DMS153 (cell line): ENCODE measurements at regions not wholly inside any gene's neighbourhood (a gene's known extent, or its start where the extent isn't known, plus 50 kb on each side); places are given as distances from the start of the nearest gene placed in this dataset.
"Not testable (repeated sequence)": the region's sequence is repeated elsewhere in the genome, so short reads cannot be mapped to it uniquely, and the experiment has no call there.

ENCODE experiments used
- DNase-seq: peaks from one replicate; lab custom pipeline; 2025; lab: John Stamatoyannopoulos, UW

GRCh38 chr6:86476311-86476710 lies 461.0 kb upstream of the HTR1E start:
- no peak for DNase-seq

- DNase-seq, result no peak
Measured at GRCh38 chr6:86474081-86474480, 463.2 kb upstream of the HTR1E start.

- no peak for DNase-seq
Measured at GRCh38 chr6:86471791-86472190, 465.5 kb upstream of the HTR1E start.

GRCh38 chr6:86459978-86460377 lies 477.4 kb upstream of the HTR1E start:
- DNase-seq, result no peak

DNA sequence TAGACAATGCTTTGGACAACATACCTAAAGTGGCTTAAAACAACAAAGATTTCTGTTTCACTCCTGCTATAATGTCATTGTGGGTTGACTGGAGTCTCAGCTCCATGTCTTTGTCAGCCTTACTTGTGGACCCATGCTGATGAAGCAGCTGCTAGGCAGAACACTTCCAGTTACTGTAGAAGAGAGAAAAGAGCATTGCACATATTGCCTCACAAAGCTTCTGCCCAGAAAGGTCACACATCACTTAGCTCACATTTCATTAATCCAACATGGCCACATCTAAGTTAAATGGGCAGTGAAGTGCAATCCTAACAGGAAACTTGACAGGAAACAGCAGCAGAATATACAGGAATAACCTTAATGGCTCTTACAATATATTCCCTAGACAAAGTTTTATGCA lies 480.5 kb upstream of the HTR1E start:
- DNase-seq, result no peak

DNA sequence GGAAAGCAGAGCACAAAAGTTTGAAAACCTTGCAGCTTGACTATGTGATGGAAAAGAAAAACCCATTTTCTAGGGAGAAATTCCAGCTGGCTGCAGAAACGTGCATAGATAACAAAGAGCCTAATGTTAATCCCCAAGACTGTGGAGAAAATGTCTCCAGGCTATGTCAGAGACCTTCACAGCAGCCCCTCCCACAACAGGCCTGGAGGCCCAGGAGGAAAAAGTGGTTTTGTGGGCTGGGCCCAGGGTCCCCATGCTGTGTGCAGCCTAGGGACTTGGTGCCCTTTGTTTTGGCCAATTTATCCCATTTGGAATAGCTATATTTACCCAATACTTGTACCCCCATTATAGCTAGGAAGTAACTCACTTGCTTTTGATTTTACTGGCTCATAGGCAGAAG lies 484.1 kb upstream of the HTR1E start:
- DNase-seq, result no peak

DNA sequence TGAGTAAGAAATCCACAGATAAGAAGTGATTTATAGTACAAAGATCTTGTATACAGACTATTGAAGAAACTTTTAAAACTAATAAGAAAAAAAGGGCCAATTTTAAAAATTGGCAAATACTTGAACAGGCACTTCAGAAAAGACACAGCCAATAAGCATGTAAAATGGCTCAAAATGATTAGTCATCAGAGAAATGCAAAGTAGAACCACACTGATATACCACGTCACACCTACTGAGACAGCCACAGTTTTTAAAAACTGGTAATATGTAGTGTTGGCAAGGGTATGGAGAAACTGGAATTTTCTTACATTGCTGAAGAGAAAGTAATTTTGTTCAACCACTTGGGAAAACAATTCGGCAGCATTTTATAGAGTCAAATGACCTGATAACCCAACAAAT lies 488.9 kb upstream of the HTR1E start:
- DNase-seq, result no peak

GRCh38 chr6:86440608-86441007 lies 496.7 kb upstream of the HTR1E start:
- DNase-seq, result no peak

DNA sequence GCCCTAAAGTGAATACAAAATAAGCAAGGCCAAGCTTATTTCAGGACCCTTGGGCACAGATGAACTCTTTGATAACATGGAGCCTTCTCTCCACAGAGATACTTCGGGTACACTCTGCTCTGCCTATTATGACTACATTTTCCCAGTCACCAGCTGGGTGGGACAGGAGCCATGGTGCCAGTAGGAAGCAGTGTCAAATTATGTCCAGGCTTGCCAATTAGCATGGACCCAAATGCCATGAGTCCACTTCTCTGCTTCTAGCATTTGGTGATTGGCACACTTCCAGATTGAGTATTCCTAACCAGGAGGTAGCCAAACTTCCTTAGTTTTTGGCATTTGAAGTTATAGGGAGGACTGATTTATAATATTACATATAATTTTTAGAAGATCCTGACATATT lies 513.8 kb upstream of the HTR1E start:
- no peak for DNase-seq

- no peak for DNase-seq
Measured at GRCh38 chr6:86412057-86412456, 525.3 kb upstream of the HTR1E start.

- no peak for DNase-seq
Measured at GRCh38 chr6:86407128-86407527, 530.2 kb upstream of the HTR1E start.

DNA sequence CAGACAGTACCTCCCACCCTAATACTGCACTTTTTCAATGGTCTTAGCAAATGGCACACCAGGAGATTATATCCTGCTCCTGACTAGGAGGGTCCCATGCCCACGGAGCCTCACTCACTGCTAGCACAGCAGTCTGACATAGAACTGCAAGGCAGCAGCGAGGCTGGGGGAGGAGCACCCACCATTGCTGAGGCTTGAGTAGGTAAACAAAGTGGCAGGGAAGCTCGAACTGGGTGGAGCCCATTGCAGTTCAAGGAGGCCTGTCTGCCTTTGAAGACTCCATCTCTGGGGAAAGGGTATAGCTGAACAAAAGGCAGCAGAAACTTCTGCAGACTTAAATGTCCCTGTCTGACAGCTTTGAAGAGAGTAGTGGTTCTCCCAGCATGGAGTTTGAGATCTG lies 544.5 kb upstream of the HTR1E start:
- DNase-seq, result not testable (repeated sequence)

GRCh38 chr6:86380571-86381125 lies 556.7 kb upstream of the HTR1E start:
- DNase-seq, result no peak

- DNase-seq, result no peak
Measured at GRCh38 chr6:86357877-86358276, 579.5 kb upstream of the HTR1E start.

DNA sequence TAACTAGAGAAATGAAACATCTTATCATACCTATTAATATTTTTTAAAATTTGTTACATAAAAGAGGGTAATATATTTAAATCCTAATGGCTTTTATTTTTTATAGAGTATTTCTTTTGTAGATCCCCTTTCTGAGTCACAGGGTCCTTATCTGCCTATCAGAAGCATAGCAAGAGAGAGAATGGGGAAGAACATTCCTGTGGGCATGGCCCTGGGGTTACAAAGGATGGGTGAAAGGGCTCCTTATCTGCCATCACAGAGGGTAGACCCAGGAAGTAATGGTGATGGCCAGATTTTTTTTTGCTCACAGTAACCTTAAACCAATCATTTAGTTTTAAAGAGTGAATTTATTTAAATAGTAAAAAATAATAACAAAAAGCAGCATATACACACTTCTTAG lies 582.1 kb upstream of the HTR1E start:
- no peak for DNase-seq

DNA sequence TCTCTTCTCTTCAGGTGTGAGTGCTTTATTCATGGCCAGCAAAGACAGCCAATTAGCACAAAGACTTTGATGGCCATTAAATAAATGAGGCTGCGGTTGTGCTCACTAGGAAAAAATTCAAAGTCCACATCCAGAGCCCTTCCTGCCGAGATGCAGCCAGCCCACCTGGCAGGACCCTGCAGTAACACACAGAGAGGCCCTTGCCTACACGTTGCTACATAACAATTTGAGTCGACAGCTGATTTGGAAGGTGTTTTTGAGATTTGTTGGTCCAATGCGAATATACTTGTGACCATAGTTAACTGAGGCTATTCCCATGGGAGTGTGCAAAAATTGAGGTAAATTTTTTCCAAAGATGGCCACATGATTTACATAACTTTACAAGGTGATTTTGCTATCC lies 605.4 kb upstream of the HTR1E start:
- no peak for DNase-seq

DNA sequence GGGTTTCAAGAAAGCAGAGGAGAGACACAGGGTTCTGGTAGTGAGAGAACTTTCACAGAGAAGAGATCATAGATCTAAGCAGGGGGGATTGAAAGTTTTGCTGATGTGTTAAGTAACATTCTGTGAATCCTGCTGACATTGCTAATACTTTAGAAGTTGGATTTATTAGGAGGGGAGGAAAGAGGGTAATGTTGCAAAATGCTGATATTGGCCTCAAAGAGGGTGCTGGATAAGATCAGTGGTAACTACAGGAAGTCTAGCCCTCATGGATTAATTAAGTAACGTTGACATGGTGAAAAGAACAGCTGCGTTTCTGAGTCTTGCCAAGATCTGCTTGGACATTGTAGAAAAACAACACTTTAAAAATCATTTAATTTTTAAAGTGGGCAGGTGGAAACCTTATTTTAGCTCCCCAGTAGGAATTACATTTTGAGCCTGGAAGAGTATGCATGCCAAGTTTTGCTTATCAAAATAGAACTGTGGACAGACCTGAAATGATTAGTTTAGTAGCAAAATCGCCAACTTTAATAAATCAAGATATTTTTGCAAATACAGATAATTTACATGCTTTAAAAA lies 606.0 kb upstream of the HTR1E start:
- DNase-seq, result no peak

DNA sequence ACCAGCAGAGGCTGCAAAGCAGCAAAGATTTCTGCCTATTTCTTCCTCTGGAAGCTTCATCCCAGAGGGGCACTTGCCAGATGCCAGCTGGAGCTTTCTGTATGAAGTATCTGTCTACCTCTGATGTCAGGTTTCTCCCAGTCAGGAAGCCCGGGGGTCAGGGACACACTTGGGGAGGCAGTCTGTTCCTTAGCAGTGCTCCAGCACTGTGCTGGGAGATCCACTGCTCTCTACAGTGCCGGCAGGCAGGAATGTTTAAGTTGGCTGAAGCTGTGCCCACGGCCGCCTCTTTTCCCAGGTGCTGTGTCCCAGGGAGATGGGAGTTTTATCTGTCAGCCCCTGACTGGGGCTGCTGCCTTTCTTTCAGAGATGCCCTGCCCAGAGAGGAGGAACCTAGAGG lies 631.1 kb upstream of the HTR1E start:
- no peak for DNase-seq

DNA sequence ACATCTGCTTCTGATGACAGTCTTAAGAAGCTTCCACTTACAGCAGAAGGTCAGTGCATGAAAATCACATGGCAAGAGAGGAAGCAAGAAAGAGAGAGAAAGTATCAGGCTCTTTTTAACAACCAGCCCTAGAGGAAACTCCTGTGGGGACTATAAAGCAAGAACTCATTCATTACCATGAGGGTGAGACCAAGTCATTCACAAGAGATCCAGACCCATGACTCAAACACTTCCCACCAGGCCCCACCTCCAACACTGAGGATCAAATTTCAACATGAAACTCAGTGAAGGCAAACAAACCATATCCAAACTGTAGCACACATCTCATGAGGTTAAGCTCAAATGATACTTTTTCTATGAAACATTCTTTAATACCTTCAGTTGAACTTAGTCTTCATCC lies 643.2 kb upstream of the SYNCRIP start:
- no peak for DNase-seq

- DNase-seq, result not testable (repeated sequence)
Measured at GRCh38 chr6:86284809-86285480, 642.3 kb upstream of the SYNCRIP start.

DNA sequence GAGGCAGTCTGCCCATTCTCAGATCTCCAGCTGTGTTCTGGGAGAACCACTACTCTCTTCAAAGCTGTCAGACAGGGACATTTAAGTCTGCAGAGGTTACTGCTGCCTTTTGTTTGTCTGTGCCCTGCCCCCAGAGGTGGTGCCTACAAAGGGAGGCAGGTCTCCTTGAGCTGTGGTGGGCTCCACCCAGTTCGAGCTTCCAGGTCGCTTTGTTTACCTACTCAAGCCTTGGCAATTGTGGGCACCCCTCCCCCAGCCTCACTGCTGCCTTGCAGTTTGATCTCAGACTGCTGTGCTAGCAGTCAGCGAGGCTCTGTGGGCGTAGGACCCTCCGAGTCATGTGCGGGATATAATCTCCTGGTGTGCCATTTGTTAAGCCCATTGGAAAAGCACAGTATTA lies 640.9 kb upstream of the SYNCRIP start:
- DNase-seq, result not testable (repeated sequence)

- no peak for DNase-seq
Measured at GRCh38 chr6:86276056-86276455, 633.4 kb upstream of the SYNCRIP start.

DNA sequence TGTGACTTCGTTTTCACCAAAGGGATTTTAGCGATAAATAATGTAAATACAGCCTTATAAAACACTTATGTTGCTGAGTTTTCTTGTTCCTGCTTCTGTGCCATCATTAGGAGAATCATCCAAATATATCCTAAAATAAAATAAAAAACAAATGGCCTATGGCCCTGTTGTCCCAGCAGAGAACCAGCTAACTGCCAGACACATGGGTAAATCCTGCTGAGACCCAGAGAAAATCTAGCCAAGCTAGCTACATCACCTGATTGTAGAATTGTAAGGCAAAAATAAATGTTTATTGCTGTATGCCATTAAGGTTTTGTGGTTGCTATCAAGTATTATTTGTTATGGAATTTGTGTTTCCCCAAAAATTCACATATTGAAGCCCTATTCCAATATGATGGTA lies 631.2 kb upstream of the SYNCRIP start:
- DNase-seq, result no peak

GRCh38 chr6:86256615-86257187 lies 614.0 kb upstream of the SYNCRIP start:
- no peak for DNase-seq
